Islet of Langerhans (tissue), 1 donor: ENCODE measurements at regions not wholly inside any gene's neighbourhood (a gene's known extent, or its start where the extent isn't known, plus 50 kb on each side); places are given as distances from the start of the nearest gene placed in this dataset.

Source experiments
- FAIRE-seq: peaks from one replicate; lab custom pipeline; 2011; peaks lifted over from hg19 to GRCh38; lab: Jason Lieb, UNC

GRCh38 chr11:80034801-80035200 lies 594.0 kb upstream of the TENM4 start:
- FAIRE-seq = no peak

GRCh38 chr11:80031014-80031600 lies 590.3 kb upstream of the TENM4 start:
- peak; percentile 9 for FAIRE-seq

- FAIRE-seq = no peak
These were observed 588.2 kb upstream of the TENM4 start for GRCh38 chr11:80028998-80029397.

GRCh38 chr11:80024119-80024518 lies 583.3 kb upstream of the TENM4 start:
- FAIRE-seq = no peak

GRCh38 chr11:80023386-80023785 lies 582.6 kb upstream of the TENM4 start:
- FAIRE-seq = no peak

GRCh38 chr11:80010536-80010935 lies 569.7 kb upstream of the TENM4 start:
- FAIRE-seq = no peak

GRCh38 chr11:80009081-80009480 lies 568.3 kb upstream of the TENM4 start:
- FAIRE-seq = no peak

- no peak for FAIRE-seq
These were observed 566.8 kb upstream of the TENM4 start for GRCh38 chr11:80007616-80008015.

- no peak for FAIRE-seq
These were observed 549.3 kb upstream of the TENM4 start for GRCh38 chr11:79990141-79990540.

GRCh38 chr11:79982185-79982584 lies 541.4 kb upstream of the TENM4 start:
- no peak for FAIRE-seq

GRCh38 chr11:79980916-79981315 lies 540.1 kb upstream of the TENM4 start:
- FAIRE-seq = no peak

- no peak for FAIRE-seq
These were observed 533.1 kb upstream of the TENM4 start for GRCh38 chr11:79973721-79974617.

GRCh38 chr11:79971255-79971654 lies 530.4 kb upstream of the TENM4 start:
- FAIRE-seq = no peak

GRCh38 chr11:79966592-79966991 lies 525.8 kb upstream of the TENM4 start:
- FAIRE-seq = no peak

GRCh38 chr11:79963856-79964645 lies 523.2 kb upstream of the TENM4 start:
- FAIRE-seq = no peak

GRCh38 chr11:79960461-79960860 lies 519.6 kb upstream of the TENM4 start:
- no peak for FAIRE-seq

- FAIRE-seq = no peak
These were observed 518.5 kb upstream of the TENM4 start for GRCh38 chr11:79959318-79959717.

- no peak for FAIRE-seq
These were observed 516.9 kb upstream of the TENM4 start for GRCh38 chr11:79957702-79958101.

- FAIRE-seq = no peak
These were observed 515.2 kb upstream of the TENM4 start for GRCh38 chr11:79956061-79956460.

GRCh38 chr11:79953629-79954028 lies 512.8 kb upstream of the TENM4 start:
- no peak for FAIRE-seq

- no peak for FAIRE-seq
These were observed 509.9 kb upstream of the TENM4 start for GRCh38 chr11:79950741-79951140.

GRCh38 chr11:79950172-79950571 lies 509.3 kb upstream of the TENM4 start:
- FAIRE-seq = no peak

- no peak for FAIRE-seq
These were observed 508.7 kb upstream of the TENM4 start for GRCh38 chr11:79949574-79949973.
